ENCODE measurements at regions not wholly inside any gene's neighbourhood (a gene's known extent, or its start where the extent isn't known, plus 50 kb on each side); places are given as distances from the start of the nearest gene placed in this dataset.

DNA sequence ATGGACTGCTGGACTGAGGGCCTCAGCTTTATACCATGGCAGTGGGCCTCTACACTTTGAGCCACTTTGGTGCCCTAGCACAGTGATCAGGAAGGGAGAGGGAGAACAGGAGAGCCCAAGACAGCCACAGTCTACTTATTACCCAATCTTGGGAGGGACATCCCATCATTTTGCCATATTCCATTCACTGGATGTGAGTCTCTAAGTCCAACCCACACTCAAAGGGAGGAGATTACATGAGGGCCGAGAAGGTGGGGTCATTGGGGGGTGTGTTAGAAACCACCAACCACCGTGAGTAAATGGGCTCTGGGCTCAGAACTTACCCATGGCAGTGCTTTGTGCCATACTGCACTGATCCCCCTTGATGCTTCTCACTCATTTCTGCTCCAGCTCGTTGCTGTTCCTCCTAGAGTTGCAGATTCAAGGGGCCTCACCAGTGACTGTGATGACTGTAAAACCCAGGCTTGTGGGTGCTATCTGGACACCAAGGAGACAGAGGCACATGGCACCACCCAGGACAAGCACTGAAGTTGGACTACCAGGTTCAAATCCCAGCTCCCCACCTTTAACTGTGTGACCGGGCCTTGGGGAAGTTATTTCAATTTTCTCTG, 97.6 kb upstream of the RAB6C start:
- TF ChIP-seq POLR2AphosphoS5 (IDR thresholded peaks at IDR 0.05; ENCODE audit: low read depth, low read length) (no peak), GABPA (IDR thresholded peaks at IDR 0.05; ENCODE audit: low read depth) (no peak), NFIC (IDR thresholded peaks at IDR 0.05; ENCODE audit: borderline replicate concordance) (no peak), EZH2phosphoT487 (IDR thresholded peaks at IDR 0.05; ENCODE audit: borderline replicate concordance, low read depth) (no peak), FOXM1 (IDR thresholded peaks at IDR 0.05; ENCODE audit: low read depth) (no peak), YY1 (IDR thresholded peaks at IDR 0.05; ENCODE audit: low read depth) (no peak), RFX5 (IDR thresholded peaks at IDR 0.05; ENCODE audit: low read length) (no peak), MXI1 (IDR thresholded peaks at IDR 0.05; ENCODE audit: low read depth, low read length) (no peak)
- TF ChIP-seq, protein P1, sequence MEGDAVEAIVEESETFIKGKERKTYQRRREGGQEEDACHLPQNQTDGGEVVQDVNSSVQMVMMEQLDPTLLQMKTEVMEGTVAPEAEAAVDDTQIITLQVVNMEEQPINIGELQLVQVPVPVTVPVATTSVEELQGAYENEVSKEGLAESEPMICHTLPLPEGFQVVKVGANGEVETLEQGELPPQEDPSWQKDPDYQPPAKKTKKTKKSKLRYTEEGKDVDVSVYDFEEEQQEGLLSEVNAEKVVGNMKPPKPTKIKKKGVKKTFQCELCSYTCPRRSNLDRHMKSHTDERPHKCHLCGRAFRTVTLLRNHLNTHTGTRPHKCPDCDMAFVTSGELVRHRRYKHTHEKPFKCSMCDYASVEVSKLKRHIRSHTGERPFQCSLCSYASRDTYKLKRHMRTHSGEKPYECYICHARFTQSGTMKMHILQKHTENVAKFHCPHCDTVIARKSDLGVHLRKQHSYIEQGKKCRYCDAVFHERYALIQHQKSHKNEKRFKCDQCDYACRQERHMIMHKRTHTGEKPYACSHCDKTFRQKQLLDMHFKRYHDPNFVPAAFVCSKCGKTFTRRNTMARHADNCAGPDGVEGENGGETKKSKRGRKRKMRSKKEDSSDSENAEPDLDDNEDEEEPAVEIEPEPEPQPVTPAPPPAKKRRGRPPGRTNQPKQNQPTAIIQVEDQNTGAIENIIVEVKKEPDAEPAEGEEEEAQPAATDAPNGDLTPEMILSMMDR (IDR thresholded peaks at IDR 0.05): no peak
- TF ChIP-seq, protein P2, sequence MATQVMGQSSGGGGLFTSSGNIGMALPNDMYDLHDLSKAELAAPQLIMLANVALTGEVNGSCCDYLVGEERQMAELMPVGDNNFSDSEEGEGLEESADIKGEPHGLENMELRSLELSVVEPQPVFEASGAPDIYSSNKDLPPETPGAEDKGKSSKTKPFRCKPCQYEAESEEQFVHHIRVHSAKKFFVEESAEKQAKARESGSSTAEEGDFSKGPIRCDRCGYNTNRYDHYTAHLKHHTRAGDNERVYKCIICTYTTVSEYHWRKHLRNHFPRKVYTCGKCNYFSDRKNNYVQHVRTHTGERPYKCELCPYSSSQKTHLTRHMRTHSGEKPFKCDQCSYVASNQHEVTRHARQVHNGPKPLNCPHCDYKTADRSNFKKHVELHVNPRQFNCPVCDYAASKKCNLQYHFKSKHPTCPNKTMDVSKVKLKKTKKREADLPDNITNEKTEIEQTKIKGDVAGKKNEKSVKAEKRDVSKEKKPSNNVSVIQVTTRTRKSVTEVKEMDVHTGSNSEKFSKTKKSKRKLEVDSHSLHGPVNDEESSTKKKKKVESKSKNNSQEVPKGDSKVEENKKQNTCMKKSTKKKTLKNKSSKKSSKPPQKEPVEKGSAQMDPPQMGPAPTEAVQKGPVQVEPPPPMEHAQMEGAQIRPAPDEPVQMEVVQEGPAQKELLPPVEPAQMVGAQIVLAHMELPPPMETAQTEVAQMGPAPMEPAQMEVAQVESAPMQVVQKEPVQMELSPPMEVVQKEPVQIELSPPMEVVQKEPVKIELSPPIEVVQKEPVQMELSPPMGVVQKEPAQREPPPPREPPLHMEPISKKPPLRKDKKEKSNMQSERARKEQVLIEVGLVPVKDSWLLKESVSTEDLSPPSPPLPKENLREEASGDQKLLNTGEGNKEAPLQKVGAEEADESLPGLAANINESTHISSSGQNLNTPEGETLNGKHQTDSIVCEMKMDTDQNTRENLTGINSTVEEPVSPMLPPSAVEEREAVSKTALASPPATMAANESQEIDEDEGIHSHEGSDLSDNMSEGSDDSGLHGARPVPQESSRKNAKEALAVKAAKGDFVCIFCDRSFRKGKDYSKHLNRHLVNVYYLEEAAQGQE (IDR thresholded peaks at IDR 0.05; ENCODE audit: low read depth, low read length): no peak

All from SK-N-SH (cell line).